H1 (cell line): ENCODE measurements at regions not wholly inside any gene's neighbourhood (a gene's known extent, or its start where the extent isn't known, plus 50 kb on each side); places are given as distances from the start of the nearest gene placed in this dataset.

Experiments used
- CTCF ChIA-PET: fragments of 300-600 bp; sonication (Branson Sonifier 250); formaldehyde crosslinking; loops from one replicate; lab custom pipeline; 2021; ENCODE audit not compliant: partially characterized antibody; lab: Charles Lee
- POLR2A ChIA-PET: fragments of 300-600 bp; sonication (Branson Sonifier 250); formaldehyde crosslinking; loops from one replicate; lab custom pipeline; 2021; ENCODE audit warnings: inconsistent platforms; ENCODE audit not compliant: partially characterized antibody; lab: Charles Lee
- DNase-seq, 2 experiments: peaks; one replicate each; pipeline versions ENCODE4 v3.0.0 to v3.0.0-alpha.2; 2010 to 2022; ENCODE audit warnings: low spot score in 2 of 2, low read depth in 1 of 2, mixed read lengths in 1 of 2
- FAIRE-seq: peaks from 2 replicates; lab custom pipeline; 2011; peaks lifted over from hg19 to GRCh38; lab: Jason Lieb, UNC
- H2AFZ ChIP-seq: 2 replicates; pipeline ENCODE4 v1.8.1; 2012; ENCODE audit warnings: low read length, inconsistent platforms
- H2AK5ac ChIP-seq: 2 replicates; pipeline ENCODE4 v1.6.1; 2013; ENCODE audit warnings: low read depth, low read length
- H2BK120ac ChIP-seq: replicated peaks from 2 replicates; pipeline ENCODE3; 2013; ENCODE audit warnings: low read depth, low read length, inconsistent platforms
- H2BK12ac ChIP-seq: 2 replicates; pipeline ENCODE4 v1.6.1; 2013; ENCODE audit warnings: low read depth, low read length
- H2BK15ac ChIP-seq: 2 replicates; pipeline ENCODE4 v1.6.1; 2013; ENCODE audit warnings: low read length
- H2BK20ac ChIP-seq: 2 replicates; pipeline ENCODE4 v1.6.1; 2013; ENCODE audit warnings: low read length
- H2BK5ac ChIP-seq: 2 replicates; pipeline ENCODE4 v1.6.1; 2013; ENCODE audit warnings: low read depth, low read length
- H3K14ac ChIP-seq: 2 replicates; pipeline ENCODE4 v1.6.1; 2013; ENCODE audit warnings: inconsistent platforms; ENCODE audit not compliant: insufficient read length
- H3K18ac ChIP-seq: 2 replicates; pipeline ENCODE4 v1.6.1; 2013; ENCODE audit warnings: low read length; ENCODE audit errors: extremely low read depth
- H3K23ac ChIP-seq: 2 replicates; pipeline ENCODE4 v1.6.1; 2013; ENCODE audit warnings: inconsistent platforms; ENCODE audit not compliant: insufficient read length
- H3K23me2 ChIP-seq: 2 replicates; pipeline ENCODE4 v1.6.1; 2013; ENCODE audit warnings: low read depth, low read length
- H3K27ac ChIP-seq: 2 replicates; pipeline ENCODE4 v1.6.1; 2011; ENCODE audit warnings: low read depth, low read length, inconsistent platforms
- H3K27me3 ChIP-seq, 4 experiments: replicated peaks in 1 of 4; 1 replicate in 1 of 4; 2 replicates in 3 of 4; pipeline versions ENCODE4 v1.6.1 to v1.8.1; 2011 to 2013; ENCODE audit warnings: low read length in 3 of 4, mild to moderate bottlenecking in 3 of 4, inconsistent platforms in 2 of 4, mixed read lengths in 2 of 4, moderate library complexity in 1 of 4; ENCODE audit not compliant: control insufficient read depth in 3 of 4, insufficient read depth in 3 of 4; ENCODE audit errors: extremely low read depth in 1 of 4
- H3K36me3 ChIP-seq, 4 experiments: 2 replicates each; pipeline versions ENCODE4 v1.6.1 to v1.8.1; 2011 to 2013; ENCODE audit warnings: mild to moderate bottlenecking in 4 of 4, low read length in 3 of 4, moderate library complexity in 2 of 4, control low read depth in 1 of 4, inconsistent platforms in 1 of 4; ENCODE audit not compliant: insufficient read depth in 4 of 4, control insufficient read depth in 2 of 4
- H3K4ac ChIP-seq: replicated peaks from 2 replicates; pipeline ENCODE3; 2013; ENCODE audit warnings: low read length, low read depth, mixed read lengths, inconsistent platforms; ENCODE audit not compliant: insufficient read length
- H3K4me1 ChIP-seq, 4 experiments: replicated peaks in 1 of 4; 1 replicate in 1 of 4; 2 replicates in 3 of 4; pipeline versions ENCODE4 v1.6.1 to v1.8.1; 2011 to 2013; ENCODE audit warnings: low read length in 3 of 4, inconsistent platforms in 2 of 4, mixed read lengths in 1 of 4; ENCODE audit not compliant: insufficient read depth in 4 of 4, control insufficient read depth in 3 of 4
- H3K4me2 ChIP-seq, 2 experiments: 2 replicates each; pipeline versions ENCODE4 v1.6.1 to v1.8.1; 2011 to 2013; ENCODE audit warnings: low read depth in 2 of 2, low read length in 2 of 2, control low read depth in 1 of 2, inconsistent platforms in 1 of 2, mild to moderate bottlenecking in 1 of 2; ENCODE audit not compliant: insufficient read depth in 1 of 2
- H3K4me3 ChIP-seq, 4 experiments: fragments of 200-600, 300-600 bp in 1 of 4; sonication (generic), shearing (Covaris generic), sonication (Bioruptor Twin) in 1 of 4; 2 replicates each; pipeline versions ENCODE4 v1.5.1 to v1.8.1; 2011 to 2016; ENCODE audit warnings: low read length in 4 of 4, low read depth in 3 of 4, control low read depth in 2 of 4, inconsistent platforms in 2 of 4, mild to moderate bottlenecking in 2 of 4, mixed read lengths in 1 of 4, moderate library complexity in 1 of 4; ENCODE audit not compliant: insufficient read depth in 2 of 4; ENCODE audit errors: extremely low read depth in 1 of 4
- H3K56ac ChIP-seq: replicated peaks from 2 replicates; pipeline ENCODE3; 2013; ENCODE audit warnings: low read depth, mild to moderate bottlenecking, mixed read lengths, low read length, inconsistent platforms; ENCODE audit not compliant: insufficient read length
- H3K79me1 ChIP-seq: 2 replicates; pipeline ENCODE4 v1.6.1; 2013; ENCODE audit warnings: low read depth, low read length, control low read depth
- H3K79me2 ChIP-seq, 2 experiments: 2 replicates each; pipeline versions ENCODE4 v1.6.1 to v1.8.1; 2012 to 2013; ENCODE audit warnings: low read length in 2 of 2, mild to moderate bottlenecking in 2 of 2, inconsistent platforms in 1 of 2; ENCODE audit not compliant: insufficient read depth in 2 of 2, control insufficient read depth in 1 of 2
- H3K9ac ChIP-seq, 4 experiments: replicated peaks in 1 of 4; 1 replicate in 1 of 4; 2 replicates in 3 of 4; pipeline versions ENCODE4 v1.6.1 to v1.8.1; 2011 to 2013; ENCODE audit warnings: low read depth in 3 of 4, low read length in 3 of 4, control low read depth in 2 of 4, mild to moderate bottlenecking in 2 of 4, moderate library complexity in 2 of 4, inconsistent platforms in 1 of 4; ENCODE audit errors: extremely low read depth in 1 of 4
- H3K9me3 ChIP-seq, 2 experiments: 2 replicates each; pipeline versions ENCODE4 v1.6.1 to v1.8.1; 2012 to 2013; ENCODE audit warnings: mild to moderate bottlenecking in 2 of 2, moderate library complexity in 2 of 2, control low read depth in 1 of 2, inconsistent platforms in 1 of 2, low read depth in 1 of 2, low read length in 1 of 2, mixed read lengths in 1 of 2; ENCODE audit not compliant: insufficient read depth in 2 of 2
- H4K20me1 ChIP-seq, 2 experiments: replicated peaks in 1 of 2; 2 replicates each; pipeline versions ENCODE3 to v1.8.1; 2011 to 2013; ENCODE audit warnings: inconsistent platforms in 2 of 2, low read length in 2 of 2, mild to moderate bottlenecking in 1 of 2; ENCODE audit not compliant: insufficient read depth in 2 of 2, control insufficient read depth in 1 of 2
- H4K5ac ChIP-seq: 2 replicates; pipeline ENCODE4 v1.6.1; 2013; ENCODE audit warnings: low read length, low read depth, mixed read lengths, inconsistent platforms; ENCODE audit not compliant: insufficient read length
- H4K8ac ChIP-seq: 2 replicates; pipeline ENCODE4 v1.8.0; 2013; ENCODE audit warnings: mild to moderate bottlenecking, moderate library complexity, low read length, inconsistent platforms; ENCODE audit not compliant: insufficient read depth; ENCODE audit errors: extremely low read depth
- H4K91ac ChIP-seq: replicated peaks from 2 replicates; pipeline ENCODE3; 2013; ENCODE audit warnings: low read length, mixed read lengths, inconsistent platforms; ENCODE audit not compliant: insufficient read length
- BRCA1 ChIP-seq: IDR thresholded peaks from 2 replicates; pipeline ENCODE4 v1.6.1; 2012; ENCODE audit warnings: low read depth, low read length, improper control_type of control experiment
- E2F6 ChIP-seq: IDR thresholded peaks from 2 replicates; pipeline ENCODE4 v1.6.1; 2012; ENCODE audit warnings: inconsistent platforms
- FOSL1 ChIP-seq: IDR thresholded peaks from 2 replicates; pipeline ENCODE4 v1.6.1; 2011; ENCODE audit warnings: mild to moderate bottlenecking, low read depth, low read length, moderate library complexity; ENCODE audit not compliant: insufficient read depth
- JUND ChIP-seq: IDR thresholded peaks from 2 replicates; pipeline ENCODE4 v1.6.1; 2011; ENCODE audit warnings: mild to moderate bottlenecking, improper control_type of control experiment, low read length
- SIX5 ChIP-seq: IDR thresholded peaks from 2 replicates; pipeline ENCODE4 v1.6.1; 2011; ENCODE audit warnings: mild to moderate bottlenecking, low read depth, low read length
- SP1 ChIP-seq: IDR thresholded peaks from 2 replicates; pipeline ENCODE4 v1.6.1; 2011; ENCODE audit warnings: low read depth, low read length
- SUZ12 ChIP-seq: fragments of 200-600 bp; sonication (generic); IDR thresholded peaks from 2 replicates; pipeline ENCODE4 v1.6.1; 2012; ENCODE audit warnings: mild to moderate bottlenecking, inconsistent platforms, low read length, moderate library complexity, mixed read lengths
- WGBS, 2 experiments: shearing (Covaris generic) in 1 of 2; methylation state at CpG; one replicate each; pipeline versions ENCODE4 v1.1.6 to v1.1.7; 2013 to 2015; ENCODE audit warnings: low lambda C conversion rate in 2 of 2, mixed read lengths in 2 of 2, inconsistent platforms in 1 of 2, low coverage in 1 of 2, missing lambda C conversion rate in 1 of 2; ENCODE audit not compliant: insufficient replicate concordance in 2 of 2, insufficient coverage in 1 of 2, insufficient read length in 1 of 2; ENCODE audit errors: extremely low coverage in 1 of 2, missing lambda C conversion rate in 1 of 2; 5-methylcytosine and 5-hydroxymethylcytosine counted together

GRCh38 chr7:82567356-82567755, 123.8 kb upstream of the CACNA2D1 start:
- Histone ChIP-seq H3K4me2 (no peak overlapping the region), H2BK120ac (no peak overlapping the region), H3K27ac (no peak overlapping the region), H2BK15ac (no peak overlapping the region), H4K5ac (no peak overlapping the region), H3K23me2 (no peaks in the 10 kb centered on the region), H3K56ac (no peak overlapping the region), H3K23ac (no peak overlapping the region), H3K14ac (no peak overlapping the region), H3K27me3 (peaks cover 0 to 1% (median 0%) of the 10 kb centered on the region in 4 experiments; a peak in 1 of 7 replicates), H3K79me2 (no peaks in the 10 kb centered on the region), H2BK20ac (no peak overlapping the region), H2BK12ac (no peak overlapping the region), H3K36me3 (no peaks in the 10 kb centered on the region), H2BK5ac (no peak overlapping the region), H3K4me3 (no peak overlapping the region), H4K91ac (no peak overlapping the region), H3K9me3 (no peaks in the 10 kb centered on the region), H3K4ac (no peak overlapping the region), H4K8ac (no peak overlapping the region), H2AK5ac (no peak overlapping the region), H3K18ac (no peak overlapping the region), H4K20me1 (no peaks in the 10 kb centered on the region), H3K4me1 (no peaks in the 10 kb centered on the region; a peak in 1 of 7 replicates), H2AFZ (no peak overlapping the region), H3K79me1 (no peaks in the 10 kb centered on the region), H3K9ac (no peak overlapping the region)
- DNase-seq (no peak), FAIRE-seq (no peak)
- ChIA-PET POLR2A (no interaction called here), CTCF (interaction anchor here (0.9 kb wide), 1 partner anchor 333 kb away, joined by 3 read pairs; no protein-coding TSS in a partner anchor)
- WGBS, 2 experiments: 94% methylated on average over 2 of the region's 2 CpGs; no CpG with 5 or more reads in 1 of the 2 experiments
- TF ChIP-seq E2F6: no peak
- no peak for TF ChIP-seq SUZ12
- no peak for TF ChIP-seq SP1
- no peak for TF ChIP-seq FOSL1
- no peak for TF ChIP-seq SIX5
- no peak for TF ChIP-seq BRCA1
- TF ChIP-seq JUND: no peak
